ENCODE measurements at regions not wholly inside any gene's neighbourhood (a gene's known extent, or its start where the extent isn't known, plus 50 kb on each side); places are given as distances from the start of the nearest gene placed in this dataset.

DNA sequence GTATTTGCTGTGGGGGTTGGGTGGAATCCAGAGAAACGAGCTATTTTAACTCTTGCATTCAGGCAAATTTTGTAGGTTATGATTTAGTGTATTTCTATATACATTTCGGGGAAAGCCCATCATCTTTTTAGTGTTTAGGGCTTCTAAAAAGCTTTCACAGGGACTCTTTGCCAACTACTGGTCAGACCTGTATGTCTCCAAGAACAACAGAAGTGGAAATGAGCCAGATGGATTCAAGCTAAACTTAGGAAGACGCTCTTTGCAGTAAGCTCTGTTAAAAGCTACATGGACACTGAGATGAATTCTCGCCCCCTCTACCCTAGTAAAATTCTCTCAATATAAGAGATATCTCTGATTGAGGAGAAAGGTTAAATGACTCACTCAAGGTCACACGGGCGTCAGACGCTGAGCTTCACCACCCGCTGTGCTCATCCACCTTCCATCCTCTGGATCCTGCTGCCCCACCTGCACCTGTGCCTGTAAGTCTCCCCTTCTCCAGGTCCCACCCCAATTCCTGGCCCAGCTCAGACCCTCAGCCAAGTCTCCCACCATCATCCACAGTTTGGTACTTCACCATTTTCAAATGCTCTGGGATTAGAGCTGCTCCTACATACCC is 85.6 kb downstream of the MARCHF4 start:
- TF ChIP-seq CTBP1 (IDR thresholded peaks at IDR 0.05; ENCODE audit: borderline replicate concordance) = no peak
- TF ChIP-seq FOXK2 (IDR thresholded peaks at IDR 0.05) = no peak
- TF ChIP-seq SUZ12 (IDR thresholded peaks at IDR 0.05) = no peak
- TF ChIP-seq, protein P1, sequence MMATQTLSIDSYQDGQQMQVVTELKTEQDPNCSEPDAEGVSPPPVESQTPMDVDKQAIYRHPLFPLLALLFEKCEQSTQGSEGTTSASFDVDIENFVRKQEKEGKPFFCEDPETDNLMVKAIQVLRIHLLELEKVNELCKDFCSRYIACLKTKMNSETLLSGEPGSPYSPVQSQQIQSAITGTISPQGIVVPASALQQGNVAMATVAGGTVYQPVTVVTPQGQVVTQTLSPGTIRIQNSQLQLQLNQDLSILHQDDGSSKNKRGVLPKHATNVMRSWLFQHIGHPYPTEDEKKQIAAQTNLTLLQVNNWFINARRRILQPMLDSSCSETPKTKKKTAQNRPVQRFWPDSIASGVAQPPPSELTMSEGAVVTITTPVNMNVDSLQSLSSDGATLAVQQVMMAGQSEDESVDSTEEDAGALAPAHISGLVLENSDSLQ (IDR thresholded peaks at IDR 0.05) = no peak
- TF ChIP-seq TARDBP (IDR thresholded peaks at IDR 0.05) = no peak
- TF ChIP-seq FOXM1 (IDR thresholded peaks at IDR 0.05; ENCODE audit: borderline replicate concordance) = no peak

Data from HEK293T (cell line).